ENCODE measurements at regions not wholly inside any gene's neighbourhood (a gene's known extent, or its start where the extent isn't known, plus 50 kb on each side); places are given as distances from the start of the nearest gene placed in this dataset.
"Not testable (repeated sequence)": the region's sequence is repeated elsewhere in the genome, so short reads cannot be mapped to it uniquely, and the experiment has no call there.

- DNase-seq (ENCODE audit: low spot score): no peak
Observed at GRCh38 chr14:105659935-105660527, 133.6 kb downstream of the TMEM121 start.

- no peak for DNase-seq (ENCODE audit: low spot score)
Observed at GRCh38 chr14:105660816-105661531, 134.6 kb downstream of the TMEM121 start.

- not testable (repeated sequence) for DNase-seq (ENCODE audit: low spot score)
Observed at GRCh38 chr14:105662043-105662442, 135.7 kb downstream of the TMEM121 start.

GRCh38 chr14:105662592-105662991 lies 136.2 kb downstream of the TMEM121 start:
- not testable (repeated sequence) for DNase-seq (ENCODE audit: low spot score)

GRCh38 chr14:105663323-105663722 lies 136.9 kb downstream of the TMEM121 start:
- not testable (repeated sequence) for DNase-seq (ENCODE audit: low spot score)

GRCh38 chr14:105663818-105664596 lies 137.6 kb downstream of the TMEM121 start:
- not testable (repeated sequence) for DNase-seq (ENCODE audit: low spot score)

- no peak for DNase-seq (ENCODE audit: low spot score)
Observed at GRCh38 chr14:105664691-105665090, 138.3 kb downstream of the TMEM121 start.

GRCh38 chr14:105665247-105665950 lies 139.0 kb downstream of the TMEM121 start:
- DNase-seq (ENCODE audit: low spot score): no peak

GRCh38 chr14:105665951-105666277 lies 139.5 kb downstream of the TMEM121 start:
- no peak for DNase-seq (ENCODE audit: low spot score)

GRCh38 chr14:105666420-105666819 lies 140.0 kb downstream of the TMEM121 start:
- no peak for DNase-seq (ENCODE audit: low spot score)

GRCh38 chr14:105666991-105667662 lies 140.7 kb downstream of the TMEM121 start:
- not testable (repeated sequence) for DNase-seq (ENCODE audit: low spot score)

- DNase-seq (ENCODE audit: low spot score): not testable (repeated sequence)
Observed at GRCh38 chr14:105667663-105668020, 141.3 kb downstream of the TMEM121 start.

- DNase-seq (ENCODE audit: low spot score): not testable (repeated sequence)
Observed at GRCh38 chr14:105668021-105668420, 141.6 kb downstream of the TMEM121 start.

GRCh38 chr14:105668471-105669230 lies 142.3 kb downstream of the TMEM121 start:
- DNase-seq (ENCODE audit: low spot score): not testable (repeated sequence)

GRCh38 chr14:105669231-105669610 lies 142.8 kb downstream of the TMEM121 start:
- not testable (repeated sequence) for DNase-seq (ENCODE audit: low spot score)

- DNase-seq (ENCODE audit: low spot score): not testable (repeated sequence)
Observed at GRCh38 chr14:105669646-105670045, 143.3 kb downstream of the TMEM121 start.

GRCh38 chr14:105672450-105673200 lies 146.2 kb downstream of the TMEM121 start:
- DNase-seq (ENCODE audit: low spot score): not testable (repeated sequence)

GRCh38 chr14:105675433-105675832 lies 149.1 kb downstream of the TMEM121 start:
- DNase-seq (ENCODE audit: low spot score): not testable (repeated sequence)

- DNase-seq (ENCODE audit: low spot score): not testable (repeated sequence)
Observed at GRCh38 chr14:105675905-105676670, 149.7 kb downstream of the TMEM121 start.
